Upper lobe of left lung (tissue), 6 donors: ENCODE measurements at regions not wholly inside any gene's neighbourhood (a gene's known extent, or its start where the extent isn't known, plus 50 kb on each side); places are given as distances from the start of the nearest gene placed in this dataset.
"Not testable (repeated sequence)": the region's sequence is repeated elsewhere in the genome, so short reads cannot be mapped to it uniquely, and the experiment has no call there.

Experiments used
- ATAC-seq, 2 donors: fragments of 200-7000 bp; cut with Tn5 transposase; one replicate each; pipeline ENCODE4 v1.9.1; 2022; ENCODE audit warnings: mild to moderate bottlenecking in 2 of 2, moderate library complexity in 2 of 2; ENCODE audit not compliant: low FRiP score in 2 of 2
- DNase-seq, 2 donors: peaks; one replicate each; pipeline ENCODE4 v3.0.0-alpha.2; 2019 to 2020
- H3K27ac ChIP-seq, 4 donors: fragments of 200-600 bp; sonication (generic); one replicate each; pipeline ENCODE4 v1.5.1; 2016 to 2019
- H3K27me3 ChIP-seq, 4 donors: fragments of 200-600 bp; sonication (generic); one replicate each; pipeline ENCODE4 v1.5.1; 2017 to 2019
- H3K36me3 ChIP-seq, 4 donors: fragments of 200-600 bp; sonication (generic); one replicate each; pipeline ENCODE4 v1.5.1; 2016 to 2019
- H3K4me1 ChIP-seq, 4 donors: fragments of 200-600 bp; sonication (generic); one replicate each; pipeline ENCODE4 v1.5.1; 2018 to 2019
- H3K4me3 ChIP-seq, 4 donors: fragments of 200-600 bp; sonication (generic); one replicate each; pipeline ENCODE4 v1.5.1; 2017 to 2019; ENCODE audit warnings: mild to moderate bottlenecking in 2 of 4, moderate library complexity in 1 of 4
- H3K9me3 ChIP-seq, 4 donors: fragments of 200-600 bp; sonication (generic); one replicate each; pipeline ENCODE4 v1.5.1; 2018 to 2019
- CTCF ChIP-seq, 6 experiments: fragments of 450-650 bp in 4 of 6; fragments of 200-600 bp in 2 of 6; sonication (generic) in 2 of 6; IDR thresholded peaks; one replicate each; pipeline ENCODE4 v1.5.1; 2016 to 2019; ENCODE audit warnings: antibody characterized with exemption in 6 of 6
- EP300 ChIP-seq, 4 donors: sonication (generic); formaldehyde crosslinking; IDR thresholded peaks; one replicate each; pipeline ENCODE4 v1.5.1; 2017; ENCODE audit warnings: antibody characterized with exemption in 4 of 4, control low read depth in 2 of 4
- POLR2A ChIP-seq, 4 donors: fragments of 450-650 bp; IDR thresholded peaks; one replicate each; pipeline ENCODE4 v1.5.1; 2016 to 2017; ENCODE audit warnings: antibody characterized with exemption in 4 of 4, mild to moderate bottlenecking in 2 of 4
- POLR2AphosphoS5 ChIP-seq, 2 donors: sonication (generic); formaldehyde crosslinking; IDR thresholded peaks; one replicate each; pipeline ENCODE4 v1.5.1; 2017; ENCODE audit warnings: antibody characterized with exemption in 2 of 2
- WGBS, 2 donors: methylation state at CpG; one replicate each; pipeline ENCODE4 v1.1.5; 2017 to 2018; 5-methylcytosine and 5-hydroxymethylcytosine counted together
- donor health status: DM: no; HTN: no; CAD: no; lungs with moderate emphysema.
- donor health status: DM: no; HTN: yes; CAD: no; lungs with severe emphysema.

GRCh38 chr6:6962699-6963098 is 145.1 kb upstream of the RREB1 start:
- 91 to 92% methylated on average over 4 of the region's 4 CpGs for WGBS, 2 donors
- DNase-seq: no peak
- TF ChIP-seq POLR2AphosphoS5 (IDR thresholded peaks at IDR 0.05) (no peak), POLR2A (IDR thresholded peaks at IDR 0.05) (no peak), CTCF (IDR thresholded peaks at IDR 0.05) (no peak), EP300 (IDR thresholded peaks at IDR 0.05) (no peak)
- Histone ChIP-seq H3K4me1 (no peaks in the 10 kb centered on the region), H3K36me3 (no peaks in the 10 kb centered on the region), H3K27me3 (no peaks in the 10 kb centered on the region), H3K9me3 (no peaks in the 10 kb centered on the region), H3K4me3 (no peak overlapping the region), H3K27ac (no peak overlapping the region)
- no peak for ATAC-seq

GRCh38 chr6:6963390-6963789 is 144.4 kb upstream of the RREB1 start:
- H3K4me3 ChIP-seq: not testable (repeated sequence)
- WGBS, 2 donors: 73 to 88% methylated on average over 7 of the region's 7 CpGs

GRCh38 chr6:6964675-6965074 is 143.1 kb upstream of the RREB1 start:
- ATAC-seq (no peak), DNase-seq (no peak)
- Histone ChIP-seq H3K36me3 (no peaks in the 10 kb centered on the region), H3K9me3 (no peaks in the 10 kb centered on the region), H3K4me3 (no peak overlapping the region), H3K27ac (no peak overlapping the region), H3K4me1 (no peaks in the 10 kb centered on the region), H3K27me3 (no peaks in the 10 kb centered on the region)
- no peak for TF ChIP-seq POLR2A (IDR thresholded peaks at IDR 0.05)
- no peak for TF ChIP-seq EP300 (IDR thresholded peaks at IDR 0.05)
- TF ChIP-seq CTCF (IDR thresholded peaks at IDR 0.05): no peak
- no peak for TF ChIP-seq POLR2AphosphoS5 (IDR thresholded peaks at IDR 0.05)
- WGBS, 2 donors: 74 to 79% methylated on average over 3 of the region's 3 CpGs

More at GRCh38 chr6:6963390-6963789, 144.4 kb upstream of the RREB1 start:
- not testable (repeated sequence) for ATAC-seq, DNase-seq, H3K4me1 ChIP-seq, H3K27ac ChIP-seq, H3K9me3 ChIP-seq, H3K27me3 ChIP-seq, H3K36me3 ChIP-seq

GRCh38 chr6:6966127-6966526 is 141.6 kb upstream of the RREB1 start:
- no peak for TF ChIP-seq EP300 (IDR thresholded peaks at IDR 0.05)
- TF ChIP-seq POLR2A (IDR thresholded peaks at IDR 0.05): no peak
- TF ChIP-seq POLR2AphosphoS5 (IDR thresholded peaks at IDR 0.05): no peak
- TF ChIP-seq CTCF (IDR thresholded peaks at IDR 0.05): no peak
- Histone ChIP-seq H3K36me3 (no peaks in the 10 kb centered on the region), H3K27ac (no peak overlapping the region), H3K27me3 (no peaks in the 10 kb centered on the region), H3K4me3 (no peak overlapping the region), H3K9me3 (no peaks in the 10 kb centered on the region), H3K4me1 (no peaks in the 10 kb centered on the region)
- ATAC-seq (no peak), DNase-seq (no peak)
- 70 to 76% methylated on average over 1 of the region's 1 CpG for WGBS, 2 donors

- no peak overlapping the region for H3K27ac ChIP-seq
- H3K4me3 ChIP-seq: no peak overlapping the region
- no peak for ATAC-seq
- no peaks in the 10 kb centered on the region for H3K9me3 ChIP-seq
- no peak for DNase-seq
- no peaks in the 10 kb centered on the region for H3K27me3 ChIP-seq
- H3K4me1 ChIP-seq: no peaks in the 10 kb centered on the region
- 88 to 90% methylated on average over 4 of the region's 4 CpGs for WGBS, 2 donors
- no peak for TF ChIP-seq POLR2A (IDR thresholded peaks at IDR 0.05)
- TF ChIP-seq CTCF (IDR thresholded peaks at IDR 0.05): no peak
- TF ChIP-seq POLR2AphosphoS5 (IDR thresholded peaks at IDR 0.05): no peak
- TF ChIP-seq EP300 (IDR thresholded peaks at IDR 0.05): no peak
- no peaks in the 10 kb centered on the region for H3K36me3 ChIP-seq
These were observed 141.2 kb upstream of the RREB1 start for GRCh38 chr6:6966569-6966968.
